H1 (cell line): ENCODE measurements at regions not wholly inside any gene's neighbourhood (a gene's known extent, or its start where the extent isn't known, plus 50 kb on each side); places are given as distances from the start of the nearest gene placed in this dataset.

Experiments
- CTCF ChIA-PET: fragments of 300-600 bp; sonication (Branson Sonifier 250); formaldehyde crosslinking; loops from one replicate; lab custom pipeline; 2021; ENCODE audit not compliant: partially characterized antibody; lab: Charles Lee
- POLR2A ChIA-PET: fragments of 300-600 bp; sonication (Branson Sonifier 250); formaldehyde crosslinking; loops from one replicate; lab custom pipeline; 2021; ENCODE audit warnings: inconsistent platforms; ENCODE audit not compliant: partially characterized antibody; lab: Charles Lee
- DNase-seq, 2 experiments: peaks; one replicate each; pipeline versions ENCODE4 v3.0.0 to v3.0.0-alpha.2; 2010 to 2022; ENCODE audit warnings: low spot score in 2 of 2, low read depth in 1 of 2, mixed read lengths in 1 of 2
- FAIRE-seq: peaks from 2 replicates; lab custom pipeline; 2011; peaks lifted over from hg19 to GRCh38; lab: Jason Lieb, UNC
- H2AFZ ChIP-seq: 2 replicates; pipeline ENCODE4 v1.8.1; 2012; ENCODE audit warnings: low read length, inconsistent platforms
- H2AK5ac ChIP-seq: 2 replicates; pipeline ENCODE4 v1.6.1; 2013; ENCODE audit warnings: low read depth, low read length
- H2BK120ac ChIP-seq: replicated peaks from 2 replicates; pipeline ENCODE3; 2013; ENCODE audit warnings: low read depth, low read length, inconsistent platforms
- H2BK12ac ChIP-seq: 2 replicates; pipeline ENCODE4 v1.6.1; 2013; ENCODE audit warnings: low read depth, low read length
- H2BK15ac ChIP-seq: 2 replicates; pipeline ENCODE4 v1.6.1; 2013; ENCODE audit warnings: low read length
- H2BK20ac ChIP-seq: 2 replicates; pipeline ENCODE4 v1.6.1; 2013; ENCODE audit warnings: low read length
- H2BK5ac ChIP-seq: 2 replicates; pipeline ENCODE4 v1.6.1; 2013; ENCODE audit warnings: low read depth, low read length
- H3K14ac ChIP-seq: 2 replicates; pipeline ENCODE4 v1.6.1; 2013; ENCODE audit warnings: inconsistent platforms; ENCODE audit not compliant: insufficient read length
- H3K18ac ChIP-seq: 2 replicates; pipeline ENCODE4 v1.6.1; 2013; ENCODE audit warnings: low read length; ENCODE audit errors: extremely low read depth
- H3K23ac ChIP-seq: 2 replicates; pipeline ENCODE4 v1.6.1; 2013; ENCODE audit warnings: inconsistent platforms; ENCODE audit not compliant: insufficient read length
- H3K23me2 ChIP-seq: 2 replicates; pipeline ENCODE4 v1.6.1; 2013; ENCODE audit warnings: low read depth, low read length
- H3K27ac ChIP-seq: 2 replicates; pipeline ENCODE4 v1.6.1; 2011; ENCODE audit warnings: low read depth, low read length, inconsistent platforms
- H3K27me3 ChIP-seq, 4 experiments: replicated peaks in 1 of 4; 1 replicate in 1 of 4; 2 replicates in 3 of 4; pipeline versions ENCODE4 v1.6.1 to v1.8.1; 2011 to 2013; ENCODE audit warnings: low read length in 3 of 4, mild to moderate bottlenecking in 3 of 4, inconsistent platforms in 2 of 4, mixed read lengths in 2 of 4, moderate library complexity in 1 of 4; ENCODE audit not compliant: control insufficient read depth in 3 of 4, insufficient read depth in 3 of 4; ENCODE audit errors: extremely low read depth in 1 of 4
- H3K36me3 ChIP-seq, 4 experiments: 2 replicates each; pipeline versions ENCODE4 v1.6.1 to v1.8.1; 2011 to 2013; ENCODE audit warnings: mild to moderate bottlenecking in 4 of 4, low read length in 3 of 4, moderate library complexity in 2 of 4, control low read depth in 1 of 4, inconsistent platforms in 1 of 4; ENCODE audit not compliant: insufficient read depth in 4 of 4, control insufficient read depth in 2 of 4
- H3K4ac ChIP-seq: replicated peaks from 2 replicates; pipeline ENCODE3; 2013; ENCODE audit warnings: low read length, low read depth, mixed read lengths, inconsistent platforms; ENCODE audit not compliant: insufficient read length
- H3K4me1 ChIP-seq, 4 experiments: replicated peaks in 1 of 4; 1 replicate in 1 of 4; 2 replicates in 3 of 4; pipeline versions ENCODE4 v1.6.1 to v1.8.1; 2011 to 2013; ENCODE audit warnings: low read length in 3 of 4, inconsistent platforms in 2 of 4, mixed read lengths in 1 of 4; ENCODE audit not compliant: insufficient read depth in 4 of 4, control insufficient read depth in 3 of 4
- H3K4me2 ChIP-seq, 2 experiments: 2 replicates each; pipeline versions ENCODE4 v1.6.1 to v1.8.1; 2011 to 2013; ENCODE audit warnings: low read depth in 2 of 2, low read length in 2 of 2, control low read depth in 1 of 2, inconsistent platforms in 1 of 2, mild to moderate bottlenecking in 1 of 2; ENCODE audit not compliant: insufficient read depth in 1 of 2
- H3K4me3 ChIP-seq, 4 experiments: fragments of 200-600, 300-600 bp in 1 of 4; sonication (generic), shearing (Covaris generic), sonication (Bioruptor Twin) in 1 of 4; 2 replicates each; pipeline versions ENCODE4 v1.5.1 to v1.8.1; 2011 to 2016; ENCODE audit warnings: low read length in 4 of 4, low read depth in 3 of 4, control low read depth in 2 of 4, inconsistent platforms in 2 of 4, mild to moderate bottlenecking in 2 of 4, mixed read lengths in 1 of 4, moderate library complexity in 1 of 4; ENCODE audit not compliant: insufficient read depth in 2 of 4; ENCODE audit errors: extremely low read depth in 1 of 4
- H3K56ac ChIP-seq: replicated peaks from 2 replicates; pipeline ENCODE3; 2013; ENCODE audit warnings: low read depth, mild to moderate bottlenecking, mixed read lengths, low read length, inconsistent platforms; ENCODE audit not compliant: insufficient read length
- H3K79me1 ChIP-seq: 2 replicates; pipeline ENCODE4 v1.6.1; 2013; ENCODE audit warnings: low read depth, low read length, control low read depth
- H3K79me2 ChIP-seq, 2 experiments: 2 replicates each; pipeline versions ENCODE4 v1.6.1 to v1.8.1; 2012 to 2013; ENCODE audit warnings: low read length in 2 of 2, mild to moderate bottlenecking in 2 of 2, inconsistent platforms in 1 of 2; ENCODE audit not compliant: insufficient read depth in 2 of 2, control insufficient read depth in 1 of 2
- H3K9ac ChIP-seq, 4 experiments: replicated peaks in 1 of 4; 1 replicate in 1 of 4; 2 replicates in 3 of 4; pipeline versions ENCODE4 v1.6.1 to v1.8.1; 2011 to 2013; ENCODE audit warnings: low read depth in 3 of 4, low read length in 3 of 4, control low read depth in 2 of 4, mild to moderate bottlenecking in 2 of 4, moderate library complexity in 2 of 4, inconsistent platforms in 1 of 4; ENCODE audit errors: extremely low read depth in 1 of 4
- H3K9me3 ChIP-seq, 2 experiments: 2 replicates each; pipeline versions ENCODE4 v1.6.1 to v1.8.1; 2012 to 2013; ENCODE audit warnings: mild to moderate bottlenecking in 2 of 2, moderate library complexity in 2 of 2, control low read depth in 1 of 2, inconsistent platforms in 1 of 2, low read depth in 1 of 2, low read length in 1 of 2, mixed read lengths in 1 of 2; ENCODE audit not compliant: insufficient read depth in 2 of 2
- H4K20me1 ChIP-seq, 2 experiments: replicated peaks in 1 of 2; 2 replicates each; pipeline versions ENCODE3 to v1.8.1; 2011 to 2013; ENCODE audit warnings: inconsistent platforms in 2 of 2, low read length in 2 of 2, mild to moderate bottlenecking in 1 of 2; ENCODE audit not compliant: insufficient read depth in 2 of 2, control insufficient read depth in 1 of 2
- H4K5ac ChIP-seq: 2 replicates; pipeline ENCODE4 v1.6.1; 2013; ENCODE audit warnings: low read length, low read depth, mixed read lengths, inconsistent platforms; ENCODE audit not compliant: insufficient read length
- H4K8ac ChIP-seq: 2 replicates; pipeline ENCODE4 v1.8.0; 2013; ENCODE audit warnings: mild to moderate bottlenecking, moderate library complexity, low read length, inconsistent platforms; ENCODE audit not compliant: insufficient read depth; ENCODE audit errors: extremely low read depth
- H4K91ac ChIP-seq: replicated peaks from 2 replicates; pipeline ENCODE3; 2013; ENCODE audit warnings: low read length, mixed read lengths, inconsistent platforms; ENCODE audit not compliant: insufficient read length
- SIX5 ChIP-seq: IDR thresholded peaks from 2 replicates; pipeline ENCODE4 v1.6.1; 2011; ENCODE audit warnings: mild to moderate bottlenecking, low read depth, low read length
- WGBS, 2 experiments: shearing (Covaris generic) in 1 of 2; methylation state at CpG; one replicate each; pipeline versions ENCODE4 v1.1.6 to v1.1.7; 2013 to 2015; ENCODE audit warnings: low lambda C conversion rate in 2 of 2, mixed read lengths in 2 of 2, inconsistent platforms in 1 of 2, low coverage in 1 of 2, missing lambda C conversion rate in 1 of 2; ENCODE audit not compliant: insufficient replicate concordance in 2 of 2, insufficient coverage in 1 of 2, insufficient read length in 1 of 2; ENCODE audit errors: extremely low coverage in 1 of 2, missing lambda C conversion rate in 1 of 2; 5-methylcytosine and 5-hydroxymethylcytosine counted together
- TF ChIP-seq, protein P1 (sequence below), 3 experiments: IDR thresholded peaks; 1 replicate in 2 of 3; 2 replicates in 1 of 3; pipeline versions ENCODE4 v1.5.1 to v1.6.1; 2011; ENCODE audit warnings: low read length in 3 of 3, mild to moderate bottlenecking in 3 of 3, inconsistent platforms in 2 of 3, low read depth in 1 of 3, moderate library complexity in 1 of 3; ENCODE audit not compliant: insufficient read depth in 1 of 3; ENCODE audit errors: control extremely low read depth in 1 of 3

DNA sequence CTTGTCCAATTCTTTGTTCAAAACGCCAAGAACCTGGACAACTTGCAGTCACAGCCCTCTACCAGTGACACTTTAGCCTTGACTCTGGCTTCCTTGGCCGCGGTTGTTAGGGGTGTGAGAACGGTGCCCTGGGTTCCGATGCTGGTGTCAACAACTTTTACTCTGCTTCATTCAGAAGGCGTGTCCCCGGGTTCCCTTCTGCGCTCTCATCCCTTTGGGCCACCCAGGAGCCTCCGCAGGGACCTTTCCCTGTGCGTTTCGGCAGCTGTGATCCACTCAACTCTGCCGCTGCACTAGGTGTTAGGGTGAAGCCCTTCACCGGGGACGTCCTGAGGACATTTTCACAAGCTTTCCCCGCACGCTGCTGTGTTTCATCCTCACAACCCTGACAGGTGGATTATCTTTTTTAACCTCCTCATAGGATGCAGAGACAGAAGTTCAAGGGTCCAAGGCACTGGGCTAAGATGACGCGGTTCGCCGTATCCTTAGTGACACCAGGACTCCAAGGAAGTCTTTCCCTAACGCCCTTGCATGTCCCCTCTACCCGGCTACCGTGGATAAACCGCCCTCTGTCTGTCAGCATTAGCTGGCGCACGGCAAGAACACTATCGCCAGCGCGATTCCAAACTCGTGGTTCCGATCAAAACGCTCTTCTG, 133.5 kb upstream of the SHH start:
- POLR2A ChIA-PET: no interaction called here
- Histone ChIP-seq H4K20me1 (no peaks in the 10 kb centered on the region), H2BK5ac (no peak overlapping the region), H3K23me2 (no peaks in the 10 kb centered on the region), H2BK15ac (no peak overlapping the region), H2BK120ac (no peak overlapping the region), H4K8ac (no peak overlapping the region), H3K4ac (no peak overlapping the region), H2AK5ac (no peak overlapping the region), H3K14ac (no peak overlapping the region), H3K9me3 (no peaks in the 10 kb centered on the region; a peak in 1 of 4 replicates), H3K4me3 (no peak overlapping the region), H2BK12ac (no peak overlapping the region), H4K91ac (no peak overlapping the region), H3K56ac (no peak overlapping the region), H3K4me1 (no peaks in the 10 kb centered on the region), H3K23ac (no peak overlapping the region), H3K36me3 (no peaks in the 10 kb centered on the region), H3K9ac (no peak overlapping the region), H3K18ac (no peak overlapping the region), H3K79me1 (no peaks in the 10 kb centered on the region; the same call in 1 of the 2 replicates), H2BK20ac (no peak overlapping the region), H2AFZ (no peak overlapping the region), H3K4me2 (no peak overlapping the region), H3K27me3 (no peaks in the 10 kb centered on the region; a peak in 1 of 7 replicates), H3K79me2 (no peaks in the 10 kb centered on the region), H4K5ac (no peak overlapping the region), H3K27ac (no peak overlapping the region)
- FAIRE-seq: no peak
- TF ChIP-seq, protein P1, sequence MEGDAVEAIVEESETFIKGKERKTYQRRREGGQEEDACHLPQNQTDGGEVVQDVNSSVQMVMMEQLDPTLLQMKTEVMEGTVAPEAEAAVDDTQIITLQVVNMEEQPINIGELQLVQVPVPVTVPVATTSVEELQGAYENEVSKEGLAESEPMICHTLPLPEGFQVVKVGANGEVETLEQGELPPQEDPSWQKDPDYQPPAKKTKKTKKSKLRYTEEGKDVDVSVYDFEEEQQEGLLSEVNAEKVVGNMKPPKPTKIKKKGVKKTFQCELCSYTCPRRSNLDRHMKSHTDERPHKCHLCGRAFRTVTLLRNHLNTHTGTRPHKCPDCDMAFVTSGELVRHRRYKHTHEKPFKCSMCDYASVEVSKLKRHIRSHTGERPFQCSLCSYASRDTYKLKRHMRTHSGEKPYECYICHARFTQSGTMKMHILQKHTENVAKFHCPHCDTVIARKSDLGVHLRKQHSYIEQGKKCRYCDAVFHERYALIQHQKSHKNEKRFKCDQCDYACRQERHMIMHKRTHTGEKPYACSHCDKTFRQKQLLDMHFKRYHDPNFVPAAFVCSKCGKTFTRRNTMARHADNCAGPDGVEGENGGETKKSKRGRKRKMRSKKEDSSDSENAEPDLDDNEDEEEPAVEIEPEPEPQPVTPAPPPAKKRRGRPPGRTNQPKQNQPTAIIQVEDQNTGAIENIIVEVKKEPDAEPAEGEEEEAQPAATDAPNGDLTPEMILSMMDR (IDR thresholded peaks at IDR 0.05; ENCODE audit: control extremely low read depth in 1 of 3, insufficient read depth in 1 of 3, low read depth in 1 of 3, low read length in 3 of 3): peak in 2 of 3 experiments; percentile 15 to 26; a peak in 2 of 4 replicates
- TF ChIP-seq SIX5: no peak
- CTCF ChIA-PET: no interaction called here
- no peak for DNase-seq
- WGBS, 2 experiments: 92% methylated on average over 29 of the region's 32 CpGs; no CpG with 5 or more reads in 1 of the 2 experiments
